CD14-positive monocyte (primary cell): ENCODE measurements at regions not wholly inside any gene's neighbourhood (a gene's known extent, or its start where the extent isn't known, plus 50 kb on each side); places are given as distances from the start of the nearest gene placed in this dataset.

Source experiments
- DNase-seq, 3 donors: peaks; one replicate each; pipeline ENCODE4 v3.0.0-alpha.2; 2011 to 2022
- H2AFZ ChIP-seq: 2 replicates; pipeline ENCODE4 v1.6.0; 2012; ENCODE audit warnings: mild to moderate bottlenecking, low read depth, low read length, inconsistent platforms; ENCODE audit not compliant: insufficient read depth, poor library complexity, severe bottlenecking
- H3K27ac ChIP-seq, 2 donors: 1 replicate in 1 of 2; 2 replicates in 1 of 2; pipeline ENCODE4 v1.5.1; 2012 to 2013; ENCODE audit warnings: low read length in 2 of 2, control low read depth in 1 of 2, inconsistent platforms in 1 of 2, low read depth in 1 of 2, mild to moderate bottlenecking in 1 of 2
- H3K27me3 ChIP-seq, 2 donors: one replicate each; pipeline versions ENCODE4 v1.6.0 to v1.6.1; 2011 to 2013; ENCODE audit warnings: low read length in 2 of 2; ENCODE audit not compliant: control insufficient read depth in 2 of 2, insufficient read depth in 2 of 2
- H3K36me3 ChIP-seq, 2 donors: replicated peaks in 1 of 2; 1 replicate in 1 of 2; 2 replicates in 1 of 2; pipeline versions ENCODE4 v1.5.1 to v1.6.1; 2012 to 2013; ENCODE audit warnings: low read length in 2 of 2, control low read depth in 1 of 2, inconsistent platforms in 1 of 2, mild to moderate bottlenecking in 1 of 2; ENCODE audit not compliant: insufficient read depth in 2 of 2, control insufficient read depth in 1 of 2
- H3K4me1 ChIP-seq, 2 donors: 1 replicate in 1 of 2; 2 replicates in 1 of 2; pipeline versions ENCODE4 v1.5.1 to v1.6.1; 2012 to 2013; ENCODE audit warnings: low read length in 2 of 2, control low read depth in 1 of 2, inconsistent platforms in 1 of 2, mild to moderate bottlenecking in 1 of 2, moderate library complexity in 1 of 2; ENCODE audit not compliant: insufficient read depth in 2 of 2, control insufficient read depth in 1 of 2
- H3K4me2 ChIP-seq: replicated peaks from 2 replicates; pipeline ENCODE3; 2012; ENCODE audit warnings: low read length, moderate library complexity, mild to moderate bottlenecking; ENCODE audit not compliant: poor library complexity, severe bottlenecking; ENCODE audit errors: extremely low read depth
- H3K4me3 ChIP-seq, 3 experiments: fragments of 200-600 bp in 1 of 3; sonication (generic) in 1 of 3; replicated peaks in 1 of 3; 1 replicate in 2 of 3; 2 replicates in 1 of 3; pipeline ENCODE4 v1.5.1; 2011 to 2013; ENCODE audit warnings: low read length in 3 of 3, mild to moderate bottlenecking in 3 of 3, control low read depth in 2 of 3, low read depth in 2 of 3, inconsistent platforms in 1 of 3, moderate library complexity in 1 of 3
- H3K79me2 ChIP-seq: 2 replicates; pipeline ENCODE4 v1.6.0; 2012; ENCODE audit warnings: mild to moderate bottlenecking, control low read depth, inconsistent platforms, low read length, moderate library complexity; ENCODE audit not compliant: insufficient read depth
- H3K9ac ChIP-seq: 2 replicates; pipeline ENCODE4 v1.6.0; 2017; ENCODE audit warnings: low read length, mild to moderate bottlenecking; ENCODE audit not compliant: insufficient read depth, poor library complexity, severe bottlenecking
- H3K9me3 ChIP-seq, 2 donors: replicated peaks in 1 of 2; 1 replicate in 1 of 2; 2 replicates in 1 of 2; pipeline versions ENCODE4 v1.5.1 to v1.6.1; 2012 to 2013; ENCODE audit warnings: low read length in 2 of 2, control low read depth in 1 of 2; ENCODE audit not compliant: control insufficient read depth in 1 of 2, insufficient read depth in 1 of 2
- H4K20me1 ChIP-seq: 2 replicates; pipeline ENCODE4 v1.6.0; 2012; ENCODE audit warnings: mild to moderate bottlenecking, low read length, control low read depth, moderate library complexity; ENCODE audit not compliant: insufficient read depth
- H3K27ac Mint-ChIP-seq, 7 donors: one replicate each; pipeline ENCODE4 v1.8.0; 2020; ENCODE audit warnings: mild to moderate bottlenecking in 7 of 7, mixed read lengths in 7 of 7, moderate library complexity in 6 of 7, inconsistent platforms in 2 of 7
- H3K27me3 Mint-ChIP-seq, 3 donors: one replicate each; pipeline ENCODE4 v1.8.0; 2021 to 2022; ENCODE audit warnings: low read depth in 3 of 3, mild to moderate bottlenecking in 3 of 3, mixed read lengths in 3 of 3, moderate library complexity in 3 of 3, inconsistent platforms in 1 of 3
- H3K36me3 Mint-ChIP-seq, 2 donors: one replicate each; pipeline ENCODE4 v1.8.0; 2020; ENCODE audit warnings: mixed read lengths in 2 of 2, inconsistent platforms in 1 of 2, mild to moderate bottlenecking in 1 of 2
- H3K4me1 Mint-ChIP-seq: one replicate; pipeline ENCODE4 v1.8.0; 2020; ENCODE audit warnings: mild to moderate bottlenecking, mixed read lengths
- H3K4me3 Mint-ChIP-seq, 2 donors: one replicate each; pipeline ENCODE4 v1.8.0; 2020; ENCODE audit warnings: mild to moderate bottlenecking in 2 of 2, mixed read lengths in 2 of 2, moderate library complexity in 1 of 2
- H3K9me3 Mint-ChIP-seq, 7 donors: one replicate each; pipeline ENCODE4 v1.8.0; 2020 to 2022; ENCODE audit warnings: mixed read lengths in 7 of 7, mild to moderate bottlenecking in 6 of 7, moderate library complexity in 6 of 7, inconsistent platforms in 2 of 7
- WGBS: methylation state at CpG from one replicate; pipeline ENCODE4 v1.1.5; 2013; ENCODE audit warnings: missing lambda C conversion rate; ENCODE audit not compliant: insufficient coverage; 5-methylcytosine and 5-hydroxymethylcytosine counted together
- intact Hi-C, 2 donors: fragments of 100-400 bp; cut with micrococcal nuclease; formaldehyde crosslinking; loops; one replicate each; pipeline versions ENCODE4 v1.15.0 to v1.15.1; 2023
- TF ChIP-seq, protein P1 (sequence below): fragments of 200-600 bp; IDR thresholded peaks from one replicate; pipeline ENCODE4 v1.8.0; 2022; ENCODE audit warnings: antibody characterized with exemption, mild to moderate bottlenecking

DNA sequence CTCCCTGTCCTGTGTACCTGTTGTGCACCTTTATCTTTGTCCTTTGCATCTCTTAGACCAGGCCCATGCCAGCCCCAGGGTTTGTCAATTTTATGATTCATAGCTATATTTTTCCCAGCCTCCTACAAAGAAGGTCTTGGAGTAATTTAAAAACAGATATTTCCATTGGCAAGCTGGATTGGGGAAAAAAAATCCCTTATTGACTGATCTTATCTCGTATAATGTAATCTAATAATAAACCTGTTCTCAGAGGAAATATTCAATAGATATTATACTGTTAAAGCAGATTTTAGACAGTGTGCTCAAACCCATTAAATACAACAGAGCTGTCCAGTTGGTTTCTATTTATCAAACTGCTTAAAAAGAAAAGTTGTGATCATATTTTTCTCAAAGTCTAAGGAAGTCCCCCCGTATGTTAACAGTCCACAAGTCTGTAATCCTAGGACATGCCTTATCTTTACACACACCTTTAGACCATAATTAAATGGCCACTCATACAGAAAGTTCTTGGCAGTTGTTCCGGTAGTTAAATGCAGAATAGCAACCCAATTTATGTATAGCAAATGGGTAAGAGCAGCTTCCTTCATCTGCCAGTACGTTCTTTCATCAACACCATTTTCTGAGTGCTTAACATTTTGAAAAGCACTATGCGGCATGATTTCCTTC, 700.9 kb upstream of the NR2F2 start:
- no peaks in the 10 kb centered on the region for H4K20me1 ChIP-seq
- 75% methylated on average over 1 of the region's 5 CpGs for WGBS
- no peaks in the 10 kb centered on the region for H3K79me2 ChIP-seq
- no peak overlapping the region for H3K4me3 ChIP-seq
- no peak overlapping the region for H3K27ac Mint-ChIP-seq
- no peak for DNase-seq
- H3K4me2 ChIP-seq = no peak overlapping the region
- no peaks in the 10 kb centered on the region for H3K36me3 Mint-ChIP-seq
- peaks cover 0 to 3% of the 10 kb centered on the region in 2 donors for H3K9me3 ChIP-seq
- no peak overlapping the region for H3K4me3 Mint-ChIP-seq
- intact Hi-C loops = no loop called here
- peaks cover 0 to 4% (median 3%) of the 10 kb centered on the region in 3 donors for H3K27me3 Mint-ChIP-seq
- TF ChIP-seq, protein P1, sequence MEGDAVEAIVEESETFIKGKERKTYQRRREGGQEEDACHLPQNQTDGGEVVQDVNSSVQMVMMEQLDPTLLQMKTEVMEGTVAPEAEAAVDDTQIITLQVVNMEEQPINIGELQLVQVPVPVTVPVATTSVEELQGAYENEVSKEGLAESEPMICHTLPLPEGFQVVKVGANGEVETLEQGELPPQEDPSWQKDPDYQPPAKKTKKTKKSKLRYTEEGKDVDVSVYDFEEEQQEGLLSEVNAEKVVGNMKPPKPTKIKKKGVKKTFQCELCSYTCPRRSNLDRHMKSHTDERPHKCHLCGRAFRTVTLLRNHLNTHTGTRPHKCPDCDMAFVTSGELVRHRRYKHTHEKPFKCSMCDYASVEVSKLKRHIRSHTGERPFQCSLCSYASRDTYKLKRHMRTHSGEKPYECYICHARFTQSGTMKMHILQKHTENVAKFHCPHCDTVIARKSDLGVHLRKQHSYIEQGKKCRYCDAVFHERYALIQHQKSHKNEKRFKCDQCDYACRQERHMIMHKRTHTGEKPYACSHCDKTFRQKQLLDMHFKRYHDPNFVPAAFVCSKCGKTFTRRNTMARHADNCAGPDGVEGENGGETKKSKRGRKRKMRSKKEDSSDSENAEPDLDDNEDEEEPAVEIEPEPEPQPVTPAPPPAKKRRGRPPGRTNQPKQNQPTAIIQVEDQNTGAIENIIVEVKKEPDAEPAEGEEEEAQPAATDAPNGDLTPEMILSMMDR = no peak
- H3K27me3 ChIP-seq = no peaks in the 10 kb centered on the region
- no peaks in the 10 kb centered on the region for H3K36me3 ChIP-seq
- peaks cover 0 to 6% (median 3%) of the 10 kb centered on the region in 7 donors for H3K9me3 Mint-ChIP-seq
- H3K9ac ChIP-seq = no peak overlapping the region
- no peaks in the 10 kb centered on the region for H3K4me1 ChIP-seq
- no peak overlapping the region for H3K27ac ChIP-seq
- H3K4me1 Mint-ChIP-seq = no peaks in the 10 kb centered on the region
- no peak overlapping the region for H2AFZ ChIP-seq

DNA sequence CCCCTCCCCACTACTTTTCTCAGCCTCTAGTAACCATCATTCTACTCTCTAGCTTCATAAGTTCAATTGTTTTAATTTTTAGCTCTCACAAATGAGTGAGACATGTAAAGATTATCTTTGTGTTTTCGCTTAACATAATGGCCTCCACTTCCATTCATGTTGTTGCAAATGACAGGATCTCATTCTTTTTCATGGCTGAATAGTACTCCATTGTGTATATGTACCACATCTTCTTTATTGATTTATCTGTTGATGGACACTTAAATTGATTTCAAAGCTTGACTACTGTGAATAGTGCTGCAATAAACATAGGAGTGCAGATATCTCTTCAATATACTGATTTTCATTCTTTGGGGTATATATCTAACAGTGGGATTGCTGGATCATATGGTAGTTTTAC, 699.8 kb upstream of the NR2F2 start:
- H3K4me1 Mint-ChIP-seq = no peaks in the 10 kb centered on the region

More for the DNA sequence above, 699.8 kb upstream of the NR2F2 start:
- H3K27ac Mint-ChIP-seq = no peak overlapping the region
- Histone ChIP-seq H3K4me3 (no peak overlapping the region), H4K20me1 (no peaks in the 10 kb centered on the region), H3K27ac (no peak overlapping the region), H3K79me2 (no peaks in the 10 kb centered on the region), H3K27me3 (no peaks in the 10 kb centered on the region), H3K36me3 (no peaks in the 10 kb centered on the region), H3K4me2 (no peak overlapping the region), H3K9ac (no peak overlapping the region), H2AFZ (no peak overlapping the region), H3K4me1 (no peaks in the 10 kb centered on the region), H3K9me3 (peaks cover 3 to 4% of the 10 kb centered on the region in 2 donors)
- H3K27me3 Mint-ChIP-seq = peaks cover 0 to 4% (median 3%) of the 10 kb centered on the region in 3 donors
- intact Hi-C loops = no loop called here
- H3K36me3 Mint-ChIP-seq = no peaks in the 10 kb centered on the region
- H3K4me3 Mint-ChIP-seq = no peak overlapping the region
- TF ChIP-seq, protein P1 = no peak
- DNase-seq = no peak
- H3K9me3 Mint-ChIP-seq = peaks cover 0 to 6% (median 2%) of the 10 kb centered on the region in 7 donors
- no CpG with 5 or more reads among the region's 1 CpG for WGBS
